Ectodermal cell (in vitro differentiated cells): ENCODE measurements at regions not wholly inside any gene's neighbourhood (a gene's known extent, or its start where the extent isn't known, plus 50 kb on each side); places are given as distances from the start of the nearest gene placed in this dataset.

Experiments used
- H3K27ac ChIP-seq: 2 replicates; pipeline ENCODE4 v1.7.0; 2013; ENCODE audit warnings: mild to moderate bottlenecking, low read depth, low read length; ENCODE audit not compliant: insufficient read depth, poor library complexity, severe bottlenecking
- H3K27me3 ChIP-seq: 2 replicates; pipeline ENCODE4 v1.7.0; 2013; ENCODE audit warnings: mild to moderate bottlenecking, low read length; ENCODE audit not compliant: insufficient read depth, control insufficient read depth, poor library complexity, severe bottlenecking
- H3K36me3 ChIP-seq: one replicate; pipeline ENCODE4 v1.7.0; 2013; ENCODE audit warnings: low read length; ENCODE audit not compliant: control insufficient read depth, insufficient read depth
- H3K4me1 ChIP-seq: one replicate; pipeline ENCODE4 v1.7.0; 2013; ENCODE audit warnings: low read length; ENCODE audit not compliant: control insufficient read depth, insufficient read depth
- H3K4me3 ChIP-seq: 2 replicates; pipeline ENCODE4 v1.7.0; 2013; ENCODE audit warnings: low read depth, low read length, control low read depth; ENCODE audit not compliant: insufficient read depth
- H3K9me3 ChIP-seq: 2 replicates; pipeline ENCODE4 v1.7.0; 2013; ENCODE audit warnings: mild to moderate bottlenecking, low read length, moderate library complexity; ENCODE audit not compliant: control insufficient read depth
- WGBS, 2 experiments: methylation state at CpG; one replicate each; pipeline ENCODE4 v1.1.7; 2013; ENCODE audit warnings: missing lambda C conversion rate in 2 of 2; 5-methylcytosine and 5-hydroxymethylcytosine counted together

DNA sequence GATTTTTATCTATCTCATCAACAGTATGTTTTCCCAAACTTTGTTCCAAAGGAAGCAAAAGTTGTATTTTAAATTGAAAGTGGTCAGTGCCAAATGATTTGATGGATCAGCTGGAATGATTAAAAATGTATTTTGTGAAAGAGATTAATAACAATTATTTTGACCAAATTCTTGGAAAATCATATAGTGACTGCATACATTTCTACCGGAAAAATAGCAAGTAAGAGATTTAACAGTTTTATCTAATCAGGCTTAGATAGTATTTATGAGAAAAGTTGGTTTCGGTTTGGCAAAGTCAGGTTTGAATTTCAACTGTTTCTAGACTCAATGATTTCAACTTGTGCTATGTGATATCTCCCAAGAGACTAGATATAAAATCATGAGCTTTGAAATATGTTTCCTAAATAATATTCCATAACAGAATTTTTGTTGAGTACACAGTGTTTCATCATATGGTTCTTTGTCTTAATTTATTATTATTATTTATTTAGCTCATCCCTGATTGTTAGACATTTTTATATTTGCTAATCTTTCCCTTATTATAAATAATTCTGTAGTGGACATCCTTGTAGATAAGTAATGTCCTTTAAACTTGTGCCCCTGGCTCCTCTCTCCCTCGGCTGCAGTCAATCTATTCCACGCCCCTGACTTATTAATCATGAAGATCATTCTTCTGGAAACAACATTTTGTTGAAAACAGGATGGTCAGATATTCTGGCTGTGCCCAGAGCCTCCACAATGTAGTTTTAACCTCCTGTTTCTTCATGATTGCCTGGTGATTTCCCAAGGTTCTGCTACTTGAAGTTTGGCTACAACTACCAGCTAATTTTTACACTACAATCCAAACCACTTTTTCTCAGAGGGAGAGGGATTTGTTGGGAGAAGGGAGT lies 520.7 kb upstream of the TCF4 start:
- no peak overlapping the region for H3K27ac ChIP-seq
- H3K4me3 ChIP-seq, result no peak overlapping the region
- H3K36me3 ChIP-seq, result no peaks in the 10 kb centered on the region
- H3K9me3 ChIP-seq, result no peaks in the 10 kb centered on the region
- WGBS, 2 experiments, result 92 to 95% methylated on average over 4 of the region's 4 CpGs
- no peaks in the 10 kb centered on the region for H3K27me3 ChIP-seq
- H3K4me1 ChIP-seq, result no peaks in the 10 kb centered on the region

- no peak overlapping the region for H3K4me3 ChIP-seq
- no peaks in the 10 kb centered on the region for H3K36me3 ChIP-seq
- no peaks in the 10 kb centered on the region for H3K27me3 ChIP-seq
- WGBS, 2 experiments, result 93 to 94% methylated on average over 5 of the region's 5 CpGs
- no peak overlapping the region for H3K27ac ChIP-seq
- no peaks in the 10 kb centered on the region for H3K9me3 ChIP-seq
- no peaks in the 10 kb centered on the region for H3K4me1 ChIP-seq
These were observed 520.0 kb upstream of the TCF4 start for GRCh38 chr18:56107821-56108477.

- Histone ChIP-seq H3K36me3 (no peaks in the 10 kb centered on the region), H3K4me3 (no peak overlapping the region), H3K9me3 (no peaks in the 10 kb centered on the region), H3K27ac (no peak overlapping the region), H3K27me3 (no peaks in the 10 kb centered on the region), H3K4me1 (no peaks in the 10 kb centered on the region)
- WGBS, 2 experiments, result 93 to 94% methylated on average over 6 of the region's 6 CpGs
These were observed 512.2 kb upstream of the TCF4 start for GRCh38 chr18:56100090-56100722.

GRCh38 chr18:56097621-56098020 lies 509.6 kb upstream of the TCF4 start:
- no peaks in the 10 kb centered on the region for H3K27me3 ChIP-seq
- 92 to 100% methylated on average over 4 to 5 of the region's 5 CpGs for WGBS, 2 experiments
- H3K4me3 ChIP-seq, result no peak overlapping the region
- no peaks in the 10 kb centered on the region for H3K9me3 ChIP-seq
- no peaks in the 10 kb centered on the region for H3K36me3 ChIP-seq
- no peaks in the 10 kb centered on the region for H3K4me1 ChIP-seq
- H3K27ac ChIP-seq, result no peak overlapping the region

- no peaks in the 10 kb centered on the region for H3K9me3 ChIP-seq
- H3K27me3 ChIP-seq, result no peaks in the 10 kb centered on the region
- H3K4me3 ChIP-seq, result no peak overlapping the region
- no peak overlapping the region for H3K27ac ChIP-seq
- no peaks in the 10 kb centered on the region for H3K36me3 ChIP-seq
- 94% methylated on average over 4 of the region's 4 CpGs for WGBS, 2 experiments
- no peaks in the 10 kb centered on the region for H3K4me1 ChIP-seq
These were observed 508.9 kb upstream of the TCF4 start for GRCh38 chr18:56096861-56097260.

DNA sequence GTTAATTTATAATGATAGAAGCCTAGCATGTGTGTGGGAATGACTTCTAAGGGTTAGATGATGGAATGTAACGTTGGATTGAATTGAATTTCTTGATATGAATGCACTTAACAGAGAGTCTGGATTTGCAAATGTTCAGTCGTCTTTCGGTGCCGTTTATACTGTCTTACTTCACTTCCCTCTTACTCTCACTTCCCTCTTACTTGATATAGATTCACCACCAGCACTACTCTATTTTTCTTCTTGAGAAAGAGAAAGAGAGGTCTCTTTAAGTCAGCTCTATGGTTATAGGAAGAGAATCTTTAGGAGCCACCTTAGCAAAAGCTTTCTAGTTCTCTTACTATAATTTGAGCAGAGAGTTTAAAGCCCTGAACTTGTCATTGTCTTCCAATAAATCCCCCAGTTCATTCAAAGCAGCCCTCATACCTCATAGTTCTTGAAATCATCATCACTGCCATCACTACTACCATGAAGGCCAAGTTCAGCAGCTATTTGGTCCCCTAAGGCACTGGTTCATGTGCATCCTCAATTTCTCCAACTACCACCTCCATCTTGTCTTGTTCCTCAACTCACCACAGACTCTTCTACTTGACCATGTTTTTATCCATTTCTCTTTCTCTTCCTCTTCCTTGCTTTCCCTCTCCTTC lies 501.7 kb upstream of the TCF4 start:
- H3K4me3 ChIP-seq, result no peak overlapping the region
- WGBS, 2 experiments, result 89 to 94% methylated on average over 4 of the region's 4 CpGs

DNA sequence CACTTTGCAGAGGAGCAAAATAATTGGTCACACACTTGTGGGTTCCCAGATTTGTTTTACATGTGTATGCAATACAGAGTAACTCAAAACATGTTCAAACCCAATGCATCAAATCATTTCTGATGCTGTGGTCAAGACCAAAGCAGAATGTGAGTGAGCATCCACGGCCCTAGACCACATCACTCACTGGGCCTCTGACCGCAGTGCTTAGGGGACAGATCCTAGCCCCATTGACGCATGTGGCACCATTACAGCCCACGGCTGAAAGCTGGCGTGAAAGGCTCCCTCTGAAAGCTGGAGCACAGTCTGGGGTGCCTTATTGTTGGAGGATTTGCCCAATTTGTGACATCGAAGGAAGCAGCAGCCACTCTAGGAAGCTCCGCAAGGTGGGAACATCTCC lies 498.8 kb upstream of the TCF4 start:
- Histone ChIP-seq H3K27ac (no peak overlapping the region), H3K27me3 (no peaks in the 10 kb centered on the region), H3K36me3 (no peaks in the 10 kb centered on the region), H3K9me3 (no peaks in the 10 kb centered on the region), H3K4me1 (no peaks in the 10 kb centered on the region), H3K4me3 (no peak overlapping the region)
- WGBS, 2 experiments, result 89 to 95% methylated on average over 7 of the region's 7 CpGs

More for the DNA sequence above, 501.7 kb upstream of the TCF4 start:
- H3K27me3 ChIP-seq, result no peaks in the 10 kb centered on the region
- no peak overlapping the region for H3K27ac ChIP-seq
- H3K9me3 ChIP-seq, result no peaks in the 10 kb centered on the region
- H3K36me3 ChIP-seq, result no peaks in the 10 kb centered on the region
- H3K4me1 ChIP-seq, result no peaks in the 10 kb centered on the region

- Histone ChIP-seq H3K27ac (no peak overlapping the region), H3K4me1 (no peaks in the 10 kb centered on the region), H3K4me3 (no peak overlapping the region), H3K27me3 (no peaks in the 10 kb centered on the region), H3K9me3 (no peaks in the 10 kb centered on the region), H3K36me3 (no peaks in the 10 kb centered on the region)
- 92 to 100% methylated on average over 3 of the region's 4 CpGs for WGBS, 2 experiments
These were observed 498.2 kb upstream of the TCF4 start for GRCh38 chr18:56086176-56086575.

DNA sequence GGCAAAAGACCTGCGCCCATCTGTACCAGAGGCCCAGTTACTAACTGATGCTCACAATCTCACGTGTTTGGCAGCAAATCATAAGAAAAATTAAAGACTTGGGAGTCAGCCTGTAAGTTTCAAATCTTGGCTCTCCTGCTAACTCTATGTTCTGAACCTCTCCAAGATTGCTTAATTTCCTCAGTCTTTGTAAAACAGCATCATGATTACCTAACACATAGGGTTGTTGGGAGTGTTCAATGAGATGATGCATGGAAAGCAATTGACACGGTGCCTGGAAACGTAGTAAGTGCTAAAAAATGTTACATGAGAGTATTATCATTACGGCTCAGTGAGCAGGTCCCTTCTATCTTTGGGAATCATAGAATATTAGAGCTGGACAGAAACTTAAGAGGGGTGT lies 497.6 kb upstream of the TCF4 start:
- Histone ChIP-seq H3K27me3 (no peaks in the 10 kb centered on the region), H3K9me3 (no peaks in the 10 kb centered on the region), H3K4me3 (no peak overlapping the region), H3K36me3 (no peaks in the 10 kb centered on the region), H3K4me1 (no peaks in the 10 kb centered on the region), H3K27ac (no peak overlapping the region)
- 86% methylated on average over 5 of the region's 5 CpGs for WGBS, 2 experiments
